Heart left ventricle (tissue), 13 donors: ENCODE measurements at regions not wholly inside any gene's neighbourhood (a gene's known extent, or its start where the extent isn't known, plus 50 kb on each side); places are given as distances from the start of the nearest gene placed in this dataset.

Experiments used
- CTCF ChIP-seq, 12 donors: fragments of 200-600 bp; sonication (generic) in 4 of 12; IDR thresholded peaks; one replicate each; pipeline versions ENCODE4 v1.5.0 to v1.8.0; 2018 to 2022; ENCODE audit warnings: antibody characterized with exemption in 12 of 12, mild to moderate bottlenecking in 5 of 12
- POLR2A ChIP-seq, 2 donors: fragments of 450-650 bp; IDR thresholded peaks; one replicate each; pipeline ENCODE4 v1.6.1; 2017; ENCODE audit warnings: antibody characterized with exemption in 2 of 2, mild to moderate bottlenecking in 2 of 2, moderate library complexity in 2 of 2
- donor health status: ischemic (EF 13 %, LVEDD 7.1; RV severe dilation, severe dysfunction).
- donor health status: DM: no; HTN: yes; CAD: no.
- donor health status: DM: no; HTN: no; CAD: no.
- donor health status: ischemic (EF 25% LVEDD 6.9; RV normal size, moderate dysfunction).
- donor health status: ischemic (EF 25% LVEDD 5.7; RV mildly dilated, moderate dysfunction).
- donor health status: ischemic (EF 35%, LVEDD 5.7; RV mildly dilated, moderate dysfunction).
- donor health status: nonischemic (EF 11% LVEDD 7.7; RV severe dilation, severe dysfunction).
- donor health status: DM: yes; HTN: yes; CAD: no.
- donor health status: PGD.
- donor health status: ischemic (EF 29% LVEDD 5.4; RV normal size, mild dysfunction).
- donor health status: nonischemic (EF 23%, LVEDD 6.1; RV moderate dilation, normal function).

- no peak for TF ChIP-seq CTCF (IDR thresholded peaks at IDR 0.05)
- TF ChIP-seq POLR2A (IDR thresholded peaks at IDR 0.05): no peak
Observed at GRCh38 chr6:147735924-147736323, 227.4 kb downstream of the SAMD5 start.
